Esophagus muscularis mucosa (tissue), 4 donors: ENCODE measurements at regions not wholly inside any gene's neighbourhood (a gene's known extent, or its start where the extent isn't known, plus 50 kb on each side); places are given as distances from the start of the nearest gene placed in this dataset.

ENCODE experiments used
- DNase-seq: peaks from one replicate; pipeline ENCODE4 v3.0.0-alpha.2; 2017; ENCODE audit errors: extremely low spot score
- H3K27ac ChIP-seq, 4 donors: fragments of 200-600 bp; sonication (generic); replicated peaks in 1 of 4; 1 replicate in 3 of 4; 2 replicates in 1 of 4; pipeline ENCODE4 v1.5.1; 2016 to 2019; ENCODE audit warnings: mild to moderate bottlenecking in 1 of 4
- H3K27me3 ChIP-seq, 4 donors: fragments of 200-600 bp; sonication (generic); one replicate each; pipeline versions ENCODE4 v1.5.1 to v1.6.0; 2016 to 2019
- H3K36me3 ChIP-seq, 4 donors: fragments of 200-600 bp; sonication (generic); one replicate each; pipeline ENCODE4 v1.5.1; 2016 to 2019
- H3K4me1 ChIP-seq, 4 donors: fragments of 200-600 bp; sonication (generic); one replicate each; pipeline ENCODE4 v1.5.1; 2016 to 2019
- H3K4me3 ChIP-seq, 4 donors: fragments of 200-600 bp; sonication (generic); 1 replicate in 2 of 4; 2 replicates in 2 of 4; pipeline ENCODE4 v1.5.1; 2016 to 2019; ENCODE audit warnings: mild to moderate bottlenecking in 4 of 4, moderate library complexity in 1 of 4
- H3K9me3 ChIP-seq, 4 donors: fragments of 200-600 bp; sonication (generic); 1 replicate in 3 of 4; 2 replicates in 1 of 4; pipeline ENCODE4 v1.5.1; 2016 to 2019
- EP300 ChIP-seq: sonication (generic); formaldehyde crosslinking; IDR thresholded peaks from one replicate; pipeline ENCODE4 v1.6.1; 2017; ENCODE audit warnings: antibody characterized with exemption
- POLR2A ChIP-seq: fragments of 450-650 bp; IDR thresholded peaks from one replicate; pipeline ENCODE4 v1.6.1; 2017; ENCODE audit warnings: antibody characterized with exemption, moderate library complexity, mild to moderate bottlenecking, low read depth
- POLR2AphosphoS5 ChIP-seq, 2 donors: sonication (generic); formaldehyde crosslinking; IDR thresholded peaks; one replicate each; pipeline ENCODE4 v1.6.1; 2017; ENCODE audit warnings: antibody characterized with exemption in 2 of 2
- WGBS: methylation state at CpG from one replicate; pipeline ENCODE4 v1.1.5; 2018; 5-methylcytosine and 5-hydroxymethylcytosine counted together
- intact Hi-C: fragments of 100-400 bp; cut with DNase I; formaldehyde crosslinking; loops from one replicate; pipeline ENCODE4 v1.15.1; 2023
- TF ChIP-seq, protein P1 (sequence below), 3 experiments: fragments of 200-600 bp in 2 of 3; fragments of 450-650 bp in 1 of 3; sonication (generic) in 2 of 3; IDR thresholded peaks; one replicate each; pipeline ENCODE4 v1.5.1; 2017 to 2019; ENCODE audit warnings: antibody characterized with exemption in 3 of 3, mild to moderate bottlenecking in 2 of 3, moderate library complexity in 1 of 3

DNA sequence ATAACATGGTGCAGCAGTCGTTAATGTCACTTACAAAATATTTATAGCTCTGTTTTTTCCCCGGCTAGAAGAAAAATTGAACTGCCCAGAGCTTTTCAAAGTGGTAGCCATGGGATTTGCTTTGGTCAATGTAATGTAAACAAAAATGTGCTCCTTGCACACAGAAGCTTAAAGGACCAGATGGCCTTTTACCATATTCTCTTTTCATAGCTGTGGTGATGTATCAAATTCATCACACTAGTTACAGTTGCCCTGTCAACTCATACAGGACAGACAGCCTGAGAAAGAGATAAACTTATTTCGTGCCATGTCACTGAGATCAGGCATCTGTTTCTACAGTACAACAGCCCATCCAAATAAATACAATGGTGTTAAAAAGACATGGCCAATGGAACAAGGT, 368.1 kb upstream of the CDH19 start:
- Histone ChIP-seq H3K36me3 (no peaks in the 10 kb centered on the region), H3K27me3 (no peaks in the 10 kb centered on the region), H3K9me3 (no peaks in the 10 kb centered on the region), H3K4me1 (no peaks in the 10 kb centered on the region), H3K4me3 (no peak overlapping the region), H3K27ac (no peak overlapping the region)
- intact Hi-C loops = no loop called here
- no peak for DNase-seq
- TF ChIP-seq POLR2A = no peak
- TF ChIP-seq EP300 = no peak
- TF ChIP-seq POLR2AphosphoS5 (IDR thresholded peaks at IDR 0.05) = no peak
- TF ChIP-seq, protein P1, sequence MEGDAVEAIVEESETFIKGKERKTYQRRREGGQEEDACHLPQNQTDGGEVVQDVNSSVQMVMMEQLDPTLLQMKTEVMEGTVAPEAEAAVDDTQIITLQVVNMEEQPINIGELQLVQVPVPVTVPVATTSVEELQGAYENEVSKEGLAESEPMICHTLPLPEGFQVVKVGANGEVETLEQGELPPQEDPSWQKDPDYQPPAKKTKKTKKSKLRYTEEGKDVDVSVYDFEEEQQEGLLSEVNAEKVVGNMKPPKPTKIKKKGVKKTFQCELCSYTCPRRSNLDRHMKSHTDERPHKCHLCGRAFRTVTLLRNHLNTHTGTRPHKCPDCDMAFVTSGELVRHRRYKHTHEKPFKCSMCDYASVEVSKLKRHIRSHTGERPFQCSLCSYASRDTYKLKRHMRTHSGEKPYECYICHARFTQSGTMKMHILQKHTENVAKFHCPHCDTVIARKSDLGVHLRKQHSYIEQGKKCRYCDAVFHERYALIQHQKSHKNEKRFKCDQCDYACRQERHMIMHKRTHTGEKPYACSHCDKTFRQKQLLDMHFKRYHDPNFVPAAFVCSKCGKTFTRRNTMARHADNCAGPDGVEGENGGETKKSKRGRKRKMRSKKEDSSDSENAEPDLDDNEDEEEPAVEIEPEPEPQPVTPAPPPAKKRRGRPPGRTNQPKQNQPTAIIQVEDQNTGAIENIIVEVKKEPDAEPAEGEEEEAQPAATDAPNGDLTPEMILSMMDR (IDR thresholded peaks at IDR 0.05) = no peak
- WGBS = 18% methylated on average over 3 of the region's 3 CpGs

DNA sequence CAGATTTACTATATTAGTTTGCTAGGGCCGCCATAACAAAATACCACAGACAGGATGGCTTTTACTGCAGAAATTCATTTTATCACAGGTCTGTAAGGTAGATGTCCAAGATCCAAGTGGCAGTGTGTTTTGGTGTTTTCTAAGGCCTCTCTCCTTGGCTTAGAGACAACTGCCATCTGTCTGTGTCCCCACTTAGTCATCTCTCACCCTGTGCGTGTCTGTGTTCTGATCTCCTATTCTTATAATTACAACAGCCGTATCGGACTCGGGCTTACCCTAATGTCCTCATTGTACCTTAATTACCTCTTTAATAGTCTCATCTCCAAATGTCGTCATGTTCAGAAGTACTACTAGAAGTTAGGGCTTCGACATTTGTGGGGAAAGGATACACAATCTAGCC, 362.3 kb upstream of the CDH19 start:
- DNase-seq = no peak
- Histone ChIP-seq H3K4me3 (no peak overlapping the region), H3K36me3 (no peaks in the 10 kb centered on the region), H3K4me1 (no peaks in the 10 kb centered on the region), H3K27me3 (no peaks in the 10 kb centered on the region), H3K27ac (no peak overlapping the region), H3K9me3 (no peaks in the 10 kb centered on the region)
- intact Hi-C loops = no loop called here
- TF ChIP-seq, protein P1 (IDR thresholded peaks at IDR 0.05) = no peak
- TF ChIP-seq POLR2AphosphoS5 (IDR thresholded peaks at IDR 0.05) (no peak), POLR2A (no peak), EP300 (no peak)
- WGBS = 87% methylated on average over 7 of the region's 7 CpGs

GRCh38 chr18:66958309-66958708, 354.4 kb upstream of the CDH19 start:
- Histone ChIP-seq H3K27me3 (no peaks in the 10 kb centered on the region), H3K4me1 (no peaks in the 10 kb centered on the region), H3K27ac (no peak overlapping the region), H3K4me3 (no peak overlapping the region), H3K9me3 (no peaks in the 10 kb centered on the region), H3K36me3 (no peaks in the 10 kb centered on the region)
- no peak for DNase-seq
- intact Hi-C loops = no loop called here
- WGBS = 79% methylated on average over 2 of the region's 2 CpGs
- TF ChIP-seq POLR2AphosphoS5 (IDR thresholded peaks at IDR 0.05) = no peak
- no peak for TF ChIP-seq POLR2A
- TF ChIP-seq, protein P1 (IDR thresholded peaks at IDR 0.05) = no peak
- no peak for TF ChIP-seq EP300

- Histone ChIP-seq H3K27me3 (no peaks in the 10 kb centered on the region), H3K4me3 (no peak overlapping the region), H3K36me3 (no peaks in the 10 kb centered on the region), H3K9me3 (no peaks in the 10 kb centered on the region), H3K27ac (no peak overlapping the region), H3K4me1 (no peaks in the 10 kb centered on the region)
- intact Hi-C loops = no loop called here
- TF ChIP-seq, protein P1 (IDR thresholded peaks at IDR 0.05) = no peak
- TF ChIP-seq POLR2A (no peak), POLR2AphosphoS5 (IDR thresholded peaks at IDR 0.05) (no peak), EP300 (no peak)
- WGBS = 66% methylated on average over 1 of the region's 1 CpG
- no peak for DNase-seq
Observed at GRCh38 chr18:66951750-66952149, 347.9 kb upstream of the CDH19 start.

DNA sequence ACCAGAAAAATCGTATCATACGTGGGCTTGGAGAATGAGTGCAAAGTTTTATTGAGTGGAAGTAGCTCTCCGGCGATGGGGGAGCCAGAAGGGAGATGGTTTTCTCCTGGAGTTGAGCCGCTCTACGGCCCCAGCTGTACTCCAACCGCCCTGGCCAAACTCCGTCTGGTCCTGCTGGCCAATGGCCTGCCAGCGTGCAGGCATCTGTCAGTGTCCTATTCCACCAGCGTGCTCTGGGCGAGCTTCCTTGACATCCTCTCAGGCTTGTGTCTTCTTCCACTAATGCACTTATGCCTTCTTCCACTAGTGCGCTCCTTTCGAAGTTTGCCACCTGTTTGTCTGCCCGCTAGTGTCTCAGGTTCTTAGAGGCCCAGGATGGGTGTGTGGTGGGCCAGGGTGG, 345.5 kb upstream of the CDH19 start:
- DNase-seq = no peak
- intact Hi-C loops = no loop called here
- Histone ChIP-seq H3K4me3 (no peak overlapping the region), H3K27ac (no peak overlapping the region), H3K27me3 (no peaks in the 10 kb centered on the region), H3K9me3 (no peaks in the 10 kb centered on the region), H3K36me3 (no peaks in the 10 kb centered on the region), H3K4me1 (no peaks in the 10 kb centered on the region)
- 93% methylated on average over 14 of the region's 14 CpGs for WGBS
- TF ChIP-seq EP300 (no peak), POLR2A (no peak), POLR2AphosphoS5 (IDR thresholded peaks at IDR 0.05) (no peak)
- TF ChIP-seq, protein P1 (IDR thresholded peaks at IDR 0.05) = no peak
